NCI-H748 (cell line): ENCODE measurements at regions not wholly inside any gene's neighbourhood (a gene's known extent, or its start where the extent isn't known, plus 50 kb on each side); places are given as distances from the start of the nearest gene placed in this dataset.
A peak's percentile ranks its signal among the peaks of the same experiment; 100 is the strongest.

Experiments used
- DNase-seq: peaks from one replicate; lab custom pipeline; 2025; ENCODE audit not compliant: unreplicated experiment; lab: John Stamatoyannopoulos, UW

- DNase-seq, result no peak
Observed at GRCh38 chr13:89846926-89847585, 1500.4 kb upstream of the MIR17HG start.

GRCh38 chr13:89852570-89852969 lies 1494.9 kb upstream of the MIR17HG start:
- DNase-seq, result no peak

- no peak for DNase-seq
Observed at GRCh38 chr13:89856512-89856911, 1491.0 kb upstream of the MIR17HG start.

GRCh38 chr13:89857502-89857901 lies 1490.0 kb upstream of the MIR17HG start:
- no peak for DNase-seq

- DNase-seq, result no peak
Observed at GRCh38 chr13:89862011-89862690, 1485.3 kb upstream of the MIR17HG start.

- no peak for DNase-seq
Observed at GRCh38 chr13:89862691-89863036, 1484.8 kb upstream of the MIR17HG start.

- DNase-seq, result no peak
Observed at GRCh38 chr13:89865164-89866064, 1482.1 kb upstream of the MIR17HG start.

GRCh38 chr13:89869312-89869711 lies 1478.2 kb upstream of the MIR17HG start:
- DNase-seq, result no peak

- DNase-seq, result no peak
Observed at GRCh38 chr13:89878904-89879303, 1468.6 kb upstream of the MIR17HG start.

- no peak for DNase-seq
Observed at GRCh38 chr13:89880201-89880600, 1467.3 kb upstream of the MIR17HG start.

GRCh38 chr13:89883893-89884448 lies 1463.5 kb upstream of the MIR17HG start:
- no peak for DNase-seq

GRCh38 chr13:89890806-89891205 lies 1456.7 kb upstream of the MIR17HG start:
- DNase-seq, result no peak

- DNase-seq, result no peak
Observed at GRCh38 chr13:89891416-89891815, 1456.1 kb upstream of the MIR17HG start.

GRCh38 chr13:89897681-89898080 lies 1449.8 kb upstream of the MIR17HG start:
- DNase-seq, result no peak

- peak; percentile 89 for DNase-seq
Observed at GRCh38 chr13:89899302-89900103, 1448.0 kb upstream of the MIR17HG start.

GRCh38 chr13:89900104-89900765 lies 1447.3 kb upstream of the MIR17HG start:
- no peak for DNase-seq

GRCh38 chr13:89902223-89902622 lies 1445.3 kb upstream of the MIR17HG start:
- DNase-seq, result no peak

- DNase-seq, result no peak
Observed at GRCh38 chr13:89903115-89903514, 1444.4 kb upstream of the MIR17HG start.

- no peak for DNase-seq
Observed at GRCh38 chr13:89910166-89910565, 1437.3 kb upstream of the MIR17HG start.

- DNase-seq, result no peak
Observed at GRCh38 chr13:89916551-89916950, 1430.9 kb upstream of the MIR17HG start.
